ENCODE measurements at regions not wholly inside any gene's neighbourhood (a gene's known extent, or its start where the extent isn't known, plus 50 kb on each side); places are given as distances from the start of the nearest gene placed in this dataset.

GRCh38 chr18:11316546-11316945, 167.2 kb upstream of the PIEZO2 start:
- DNase-seq, result no peak

GRCh38 chr18:11310476-11311086, 161.2 kb upstream of the PIEZO2 start:
- peak; percentile 15 for DNase-seq

GRCh38 chr18:11309172-11309571, 159.8 kb upstream of the PIEZO2 start:
- no peak for DNase-seq

- no peak for DNase-seq
These were observed 159.1 kb upstream of the PIEZO2 start for GRCh38 chr18:11308499-11308898.

GRCh38 chr18:11307716-11308115, 158.3 kb upstream of the PIEZO2 start:
- no peak for DNase-seq

- no peak for DNase-seq
These were observed 156.1 kb upstream of the PIEZO2 start for GRCh38 chr18:11305507-11305906.

- DNase-seq, result no peak
These were observed 155.6 kb upstream of the PIEZO2 start for GRCh38 chr18:11304928-11305327.

GRCh38 chr18:11296946-11297345, 147.6 kb upstream of the PIEZO2 start:
- no peak for DNase-seq

- no peak for DNase-seq
These were observed 144.4 kb upstream of the PIEZO2 start for GRCh38 chr18:11293794-11294193.

GRCh38 chr18:11290786-11291185, 141.4 kb upstream of the PIEZO2 start:
- DNase-seq, result no peak

GRCh38 chr18:11289248-11289647, 139.9 kb upstream of the PIEZO2 start:
- DNase-seq, result no peak

- no peak for DNase-seq
These were observed 139.0 kb upstream of the PIEZO2 start for GRCh38 chr18:11288401-11288800.

GRCh38 chr18:11286431-11286830, 137.1 kb upstream of the PIEZO2 start:
- no peak for DNase-seq

GRCh38 chr18:11284811-11285210, 135.4 kb upstream of the PIEZO2 start:
- DNase-seq, result no peak

GRCh38 chr18:11284349-11284748, 135.0 kb upstream of the PIEZO2 start:
- no peak for DNase-seq

GRCh38 chr18:11283479-11284161, 134.3 kb upstream of the PIEZO2 start:
- DNase-seq, result no peak

- DNase-seq, result no peak
These were observed 130.1 kb upstream of the PIEZO2 start for GRCh38 chr18:11279461-11279860.

- no peak for DNase-seq
These were observed 127.3 kb upstream of the PIEZO2 start for GRCh38 chr18:11276678-11277077.

GRCh38 chr18:11274144-11274794, 124.9 kb upstream of the PIEZO2 start:
- no peak for DNase-seq

- no peak for DNase-seq
These were observed 123.1 kb upstream of the PIEZO2 start for GRCh38 chr18:11272516-11272915.

GRCh38 chr18:11271954-11272353, 122.6 kb upstream of the PIEZO2 start:
- DNase-seq, result no peak

GRCh38 chr18:11269257-11269656, 119.9 kb upstream of the PIEZO2 start:
- DNase-seq, result no peak

GRCh38 chr18:11268741-11269233, 119.4 kb upstream of the PIEZO2 start:
- peak; percentile 37 for DNase-seq

All from renal pelvis (tissue), 1 donor.